Ecto neural progenitor cell (in vitro differentiated cells): ENCODE measurements at regions not wholly inside any gene's neighbourhood (a gene's known extent, or its start where the extent isn't known, plus 50 kb on each side); places are given as distances from the start of the nearest gene placed in this dataset.

Source experiments
- DNase-seq: peaks from one replicate; pipeline ENCODE4 v3.0.0-alpha.2; 2018; ENCODE audit warnings: low spot score

GRCh38 chr18:54100920-54101470 is 123.5 kb downstream of the MBD2 start:
- DNase-seq = no peak

GRCh38 chr18:54100466-54100865 is 124.0 kb downstream of the MBD2 start:
- DNase-seq = no peak

GRCh38 chr18:54094474-54094873 is 130.0 kb downstream of the MBD2 start:
- no peak for DNase-seq

- DNase-seq = no peak
Measured at GRCh38 chr18:54090856-54091255, 133.6 kb downstream of the MBD2 start.

GRCh38 chr18:54089749-54090459 is 134.6 kb downstream of the MBD2 start:
- peak; percentile 50 for DNase-seq

GRCh38 chr18:54086863-54087262 is 137.6 kb downstream of the MBD2 start:
- DNase-seq = no peak

- no peak for DNase-seq
Measured at GRCh38 chr18:54086046-54086802, 138.2 kb downstream of the MBD2 start.

GRCh38 chr18:54080858-54081257 is 143.6 kb downstream of the MBD2 start:
- DNase-seq = no peak

GRCh38 chr18:54076166-54076565 is 148.3 kb downstream of the MBD2 start:
- DNase-seq = no peak

- DNase-seq = no peak
Measured at GRCh38 chr18:54075689-54076088, 148.8 kb downstream of the MBD2 start.

GRCh38 chr18:54069729-54070128 is 154.7 kb downstream of the MBD2 start:
- DNase-seq = no peak

- DNase-seq = no peak
Measured at GRCh38 chr18:54060343-54061005, 164.0 kb downstream of the MBD2 start.

- no peak for DNase-seq
Measured at GRCh38 chr18:54052732-54053429, 171.6 kb downstream of the MBD2 start.

- DNase-seq = no peak
Measured at GRCh38 chr18:54052259-54052658, 172.2 kb downstream of the MBD2 start.

GRCh38 chr18:54043484-54044251 is 180.8 kb downstream of the MBD2 start:
- DNase-seq = no peak

GRCh38 chr18:54035927-54036326 is 188.5 kb downstream of the MBD2 start:
- DNase-seq = no peak

GRCh38 chr18:54033052-54033451 is 191.4 kb downstream of the MBD2 start:
- DNase-seq = no peak

GRCh38 chr18:54032412-54032811 is 192.1 kb downstream of the MBD2 start:
- DNase-seq = no peak

- no peak for DNase-seq
Measured at GRCh38 chr18:54031243-54031642, 193.2 kb downstream of the MBD2 start.

- no peak for DNase-seq
Measured at GRCh38 chr18:54030434-54030833, 194.0 kb downstream of the MBD2 start.

GRCh38 chr18:54023471-54023870 is 201.0 kb downstream of the MBD2 start:
- DNase-seq = no peak
